ENCODE measurements at regions not wholly inside any gene's neighbourhood (a gene's known extent, or its start where the extent isn't known, plus 50 kb on each side); places are given as distances from the start of the nearest gene placed in this dataset.

DNA sequence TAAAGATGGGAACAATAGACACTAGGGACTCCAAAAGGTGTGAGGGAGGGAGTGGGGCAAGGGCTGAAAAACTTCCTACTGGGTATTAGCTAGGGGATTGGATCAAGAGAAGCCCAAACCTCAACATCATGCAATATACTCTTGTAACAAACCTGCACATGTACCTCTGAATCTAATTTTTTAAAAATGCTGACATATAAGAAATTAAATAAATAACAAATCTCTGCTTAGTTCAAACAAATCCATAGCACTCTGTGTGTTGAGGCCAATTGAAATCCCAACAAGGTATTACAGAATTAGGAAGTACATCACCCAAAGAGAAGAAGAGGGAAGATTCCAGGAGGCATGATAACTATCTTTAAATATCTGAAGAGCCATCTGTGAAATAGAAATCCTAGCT lies 55.4 kb upstream of the CDH20 start:
- H3K9ac ChIP-seq (ENCODE audit: low read depth, low read length) = no peak overlapping the region
- H4K5ac ChIP-seq (ENCODE audit: low read depth, low read length) = no peak overlapping the region
- DNase-seq (no peak), ATAC-seq (ENCODE audit: low read depth) (no peak)
- H3K36me3 ChIP-seq (ENCODE audit: control insufficient read depth, insufficient read depth, low read length) = no peaks in the 10 kb centered on the region
- no peak overlapping the region for H3K4me2 ChIP-seq (ENCODE audit: low read depth, low read length)
- no peak overlapping the region for H2AK5ac ChIP-seq (ENCODE audit: low read depth, low read length)
- no peaks in the 10 kb centered on the region for H3K79me1 ChIP-seq (ENCODE audit: low read depth in 1 of 2, low read length in 2 of 2)
- no peak overlapping the region for H4K91ac ChIP-seq (ENCODE audit: insufficient read depth, low read depth, low read length)
- BruUV-seq (replicated peaks) = no TSS peak
- in situ Hi-C loops (cut with MboI; ENCODE audit: low sequenced_read_pairs) (no loop called here), intact Hi-C loops (cut with micrococcal nuclease) (no loop called here), dilution Hi-C loops (cut with HindIII; ENCODE audit: low sequenced_read_pairs, unreplicated experiment) (no loop called here)
- no peak overlapping the region for H2BK120ac ChIP-seq (ENCODE audit: low read depth, low read length)
- no peak overlapping the region for H2AK9ac ChIP-seq (replicated peaks; ENCODE audit: low read depth, low read length, poor library complexity)
- no peak overlapping the region for H3K14ac ChIP-seq (replicated peaks; ENCODE audit: low read depth, low read length)
- ChIA-PET POLR2A (ENCODE audit: unreplicated experiment) (no interaction called here), CTCF (no interaction called here)
- no peaks in the 10 kb centered on the region; the same call in 1 of the 2 replicates for H3K9me3 ChIP-seq (ENCODE audit: control insufficient read depth, insufficient read depth, low read length)
- H3K4me3 ChIP-seq (ENCODE audit: insufficient read depth, low read depth, low read length) = no peak overlapping the region
- no peak overlapping the region for H4K8ac ChIP-seq (ENCODE audit: low read depth in 2 of 2, low read length in 2 of 2)
- H3K27me3 ChIP-seq (ENCODE audit: control insufficient read depth, insufficient read depth, low read length) = no peaks in the 10 kb centered on the region
- H3K18ac ChIP-seq (ENCODE audit: low read depth, low read length) = no peak overlapping the region
- H2AFZ ChIP-seq (replicated peaks; ENCODE audit: low read length, poor library complexity) = no peak overlapping the region
- H3K27ac ChIP-seq (ENCODE audit: insufficient read depth, low read length) = no peak overlapping the region
- H4K20me1 ChIP-seq (ENCODE audit: insufficient read depth, low read length) = no peaks in the 10 kb centered on the region
- no peak for TF ChIP-seq BHLHE40 (IDR thresholded peaks at IDR 0.05; ENCODE audit: low read depth, low read length)
- TF ChIP-seq MAFK (IDR thresholded peaks at IDR 0.05; ENCODE audit: low read depth, low read length) = peak; percentile 84
- H3K4ac ChIP-seq (ENCODE audit: low read depth, low read length) = no peak overlapping the region
- no peaks in the 10 kb centered on the region for H3K9me1 ChIP-seq (ENCODE audit: insufficient read depth, low read length)
- no peak overlapping the region for H2BK20ac ChIP-seq (ENCODE audit: low read depth, low read length)
- H3K23ac ChIP-seq (ENCODE audit: low read depth, low read length) = no peak overlapping the region
- no peak overlapping the region for H2BK5ac ChIP-seq (ENCODE audit: low read depth, low read length, poor library complexity, severe bottlenecking)
- H3K4me1 ChIP-seq (ENCODE audit: control insufficient read depth, insufficient read depth, low read length) = no peaks in the 10 kb centered on the region
- H2BK15ac ChIP-seq (ENCODE audit: low read depth, low read length) = no peak overlapping the region
- no peak overlapping the region for H3K56ac ChIP-seq (ENCODE audit: extremely low read depth, insufficient read depth, low read length)

Measured in IMR-90 (cell line).